ENCODE measurements at regions not wholly inside any gene's neighbourhood (a gene's known extent, or its start where the extent isn't known, plus 50 kb on each side); places are given as distances from the start of the nearest gene placed in this dataset.

DNA sequence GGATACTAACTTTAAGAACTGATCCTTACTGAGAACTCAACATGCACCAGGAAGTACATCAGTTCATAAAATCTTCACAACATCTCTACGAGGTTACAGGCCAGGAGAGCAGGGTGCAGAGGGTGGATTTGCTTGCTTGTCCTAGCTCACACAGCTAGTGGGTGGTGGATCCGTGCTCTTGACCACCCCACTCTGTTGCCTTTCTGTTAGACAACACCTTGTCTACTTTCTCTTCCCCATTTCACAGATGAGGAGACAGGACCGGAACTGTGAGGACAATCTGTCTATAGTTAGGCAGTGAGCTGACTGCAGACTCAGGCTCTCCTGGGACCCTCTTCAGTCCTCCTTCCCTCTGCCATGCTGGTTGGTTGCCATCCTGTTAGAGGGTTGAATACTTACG lies 221.7 kb upstream of the TLE3 start:
- DNase-seq: no peak

DNA sequence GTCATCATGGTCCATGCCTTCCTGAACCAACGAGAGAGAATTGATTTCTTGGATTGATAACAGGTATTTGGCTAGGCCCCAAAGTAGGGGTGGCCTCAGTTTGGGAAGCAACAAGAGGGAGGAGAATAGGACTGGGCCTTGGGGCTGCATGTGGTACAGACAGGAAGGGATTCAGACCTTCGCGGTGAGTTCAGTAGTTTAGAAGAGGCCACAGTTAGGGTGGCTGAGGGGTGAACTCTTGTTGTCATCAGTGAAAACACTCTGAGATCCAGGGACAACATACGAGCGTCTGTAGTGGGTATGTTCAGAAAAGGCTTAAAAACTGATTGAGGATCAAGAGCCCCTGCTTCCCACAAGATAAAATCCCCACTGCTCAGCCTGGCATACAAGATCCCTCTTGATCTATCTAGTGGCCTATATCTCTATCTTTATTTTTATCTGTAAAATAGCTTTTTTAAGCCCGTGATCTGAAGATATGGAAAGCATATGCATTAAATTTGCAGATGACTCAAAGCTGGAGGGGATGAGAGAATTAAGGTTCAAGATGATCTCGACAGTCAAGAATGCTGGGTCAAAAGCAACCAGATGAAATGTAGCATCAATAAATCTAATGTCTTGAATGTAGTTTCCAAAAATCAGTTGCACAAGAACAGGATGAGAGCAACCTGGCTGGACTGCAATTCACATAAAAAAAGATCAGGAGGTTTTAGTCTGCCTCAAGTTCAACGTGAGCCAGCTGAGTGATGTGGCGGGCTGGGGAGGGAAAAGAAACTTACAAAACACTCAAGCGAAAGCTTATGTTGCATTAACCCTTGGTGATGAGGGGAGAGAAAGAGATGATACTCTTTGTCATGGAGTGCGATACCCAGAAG lies 221.1 kb upstream of the TLE3 start:
- peak; percentile 84 for DNase-seq

DNA sequence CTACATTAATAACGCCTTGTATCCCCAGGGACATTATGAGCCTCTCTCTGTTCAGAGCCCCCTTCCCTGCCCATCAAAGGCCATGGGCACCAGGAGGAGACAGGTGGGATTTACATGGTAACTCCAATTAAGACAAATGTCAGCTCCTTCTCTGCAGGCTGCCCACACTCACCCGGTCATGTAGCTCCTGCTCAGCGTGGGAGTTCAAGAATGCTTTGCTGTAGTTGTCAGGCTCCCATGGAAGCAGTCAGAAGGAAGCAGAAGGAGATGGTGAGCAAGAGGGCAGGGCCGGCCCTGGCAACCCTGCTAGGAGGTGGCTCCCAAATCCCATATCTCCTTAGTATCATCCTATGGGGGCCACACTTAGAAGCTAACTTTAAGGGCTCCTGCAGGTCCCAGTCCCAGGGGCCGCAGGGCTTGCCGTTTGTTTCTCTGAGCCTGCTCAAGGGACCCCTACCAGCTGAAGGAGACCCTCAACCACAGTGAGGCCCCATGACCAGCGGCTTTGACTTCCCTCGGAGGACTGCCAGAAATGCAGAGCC lies 218.4 kb upstream of the TLE3 start:
- no peak for DNase-seq

DNA sequence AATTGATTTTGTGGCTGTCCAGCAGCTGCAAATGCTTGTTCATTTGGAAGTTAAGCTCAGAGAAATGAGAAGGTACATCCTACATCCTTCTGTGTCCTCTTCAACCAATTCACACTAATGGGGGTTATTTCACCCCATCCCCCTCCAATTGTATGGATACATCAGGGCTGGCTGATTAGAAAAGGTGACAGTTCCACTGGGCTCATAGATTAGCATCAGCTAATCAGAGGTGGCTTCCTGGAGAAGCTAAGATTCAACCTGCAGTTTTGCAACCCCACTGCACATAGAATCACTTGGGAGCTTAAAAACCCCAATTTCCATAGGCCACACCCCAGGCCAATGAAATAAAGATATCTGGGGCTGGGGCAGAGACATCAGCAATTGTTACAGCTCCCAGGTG lies 217.7 kb upstream of the TLE3 start:
- DNase-seq: no peak

DNA sequence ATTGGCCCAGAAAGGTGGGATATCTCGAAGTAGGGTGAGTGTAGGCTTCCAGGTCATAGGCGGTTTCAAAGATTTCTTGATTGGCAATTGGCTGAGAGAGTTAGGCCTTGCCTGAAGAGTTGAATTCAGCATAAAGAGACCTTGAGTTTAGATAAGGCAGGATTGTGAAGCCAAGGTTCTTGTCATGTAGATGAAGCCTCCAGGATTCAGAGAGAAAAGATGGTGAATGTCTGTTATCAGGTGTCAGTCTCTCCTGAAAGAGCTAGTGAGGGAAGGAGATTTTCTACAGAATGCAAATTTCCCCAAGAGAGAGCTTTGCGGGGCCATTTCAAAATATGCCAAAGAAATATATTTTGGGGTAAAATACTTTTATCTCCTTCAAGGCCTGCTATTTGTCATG lies 217.0 kb upstream of the TLE3 start:
- no peak for DNase-seq

DNA sequence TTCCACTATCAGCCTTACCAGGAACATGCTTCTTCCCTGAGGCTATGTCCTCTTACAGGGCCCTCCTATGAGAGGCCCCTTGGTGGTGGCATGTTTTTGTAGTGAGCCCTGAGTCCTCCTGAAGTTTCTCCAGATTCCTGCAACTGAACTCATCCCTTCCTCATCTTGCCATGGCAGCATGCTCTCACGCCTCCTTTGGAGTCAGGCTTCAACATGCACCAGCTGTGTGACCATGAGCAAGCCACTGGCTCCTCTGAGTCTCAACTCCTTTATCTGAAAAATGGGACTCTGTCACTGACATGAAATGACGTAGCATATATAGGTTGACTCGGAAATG lies 216.3 kb upstream of the TLE3 start:
- DNase-seq: no peak

DNA sequence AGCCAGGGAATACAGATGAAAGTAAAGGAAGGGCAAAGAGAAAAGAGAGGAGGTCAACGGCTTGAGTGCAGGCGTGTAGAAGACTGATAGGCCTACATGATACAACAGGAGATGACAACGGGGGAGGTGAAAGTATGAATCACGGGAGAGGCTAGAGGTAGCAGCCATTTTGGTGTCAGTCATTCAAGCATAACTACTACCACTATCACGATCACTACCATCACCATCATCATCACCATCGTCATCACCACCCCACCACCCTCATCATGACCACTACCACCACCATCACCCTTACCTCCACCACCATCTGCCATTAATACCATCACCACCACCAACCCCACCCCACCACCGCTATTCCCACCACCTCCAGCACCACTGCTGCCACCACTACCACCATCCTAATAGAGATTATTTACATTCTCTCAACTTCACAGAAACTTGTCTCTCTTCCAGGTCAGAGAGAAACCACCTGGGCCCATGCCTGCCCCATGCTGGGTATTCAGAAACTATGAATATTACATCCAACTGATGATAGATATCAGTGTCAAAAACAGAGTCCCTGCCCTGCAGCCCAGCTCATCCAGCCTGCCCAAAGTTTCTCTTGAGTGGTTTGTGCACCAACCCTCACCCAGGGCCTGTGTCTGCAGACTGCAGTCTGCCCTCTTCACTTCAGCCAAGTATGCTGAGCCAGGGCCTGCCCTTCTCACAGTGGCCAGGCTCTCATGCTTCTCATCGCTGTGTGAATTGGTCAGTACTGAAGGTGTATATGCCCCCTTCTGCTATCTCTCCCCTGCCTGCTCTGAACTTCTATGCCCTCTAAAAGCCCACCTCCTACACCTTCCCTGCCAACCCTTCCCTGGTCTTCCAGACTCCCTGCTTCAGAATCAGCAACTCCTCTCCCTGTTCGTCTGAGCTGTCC lies 215.6 kb upstream of the TLE3 start:
- no peak for DNase-seq

DNA sequence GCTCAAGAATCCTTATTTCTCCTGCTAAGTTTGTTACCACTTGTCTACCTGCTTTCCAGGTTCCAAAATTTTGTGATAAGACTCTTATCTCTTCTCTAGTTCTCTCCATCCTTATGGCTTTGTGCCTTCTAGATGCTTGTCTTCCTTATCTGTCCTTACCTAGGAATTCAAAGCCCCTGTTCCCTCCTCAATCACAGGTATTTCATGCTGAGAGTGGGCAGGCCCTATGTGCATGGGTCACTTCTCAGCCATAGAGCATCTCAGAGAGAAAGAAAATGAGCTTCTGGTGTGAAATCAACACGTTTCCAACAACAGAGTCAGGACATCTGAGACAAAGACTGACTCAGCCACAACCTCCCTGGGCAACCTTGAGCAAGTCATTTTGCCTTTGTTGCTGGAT lies 214.1 kb upstream of the TLE3 start:
- no peak for DNase-seq

DNA sequence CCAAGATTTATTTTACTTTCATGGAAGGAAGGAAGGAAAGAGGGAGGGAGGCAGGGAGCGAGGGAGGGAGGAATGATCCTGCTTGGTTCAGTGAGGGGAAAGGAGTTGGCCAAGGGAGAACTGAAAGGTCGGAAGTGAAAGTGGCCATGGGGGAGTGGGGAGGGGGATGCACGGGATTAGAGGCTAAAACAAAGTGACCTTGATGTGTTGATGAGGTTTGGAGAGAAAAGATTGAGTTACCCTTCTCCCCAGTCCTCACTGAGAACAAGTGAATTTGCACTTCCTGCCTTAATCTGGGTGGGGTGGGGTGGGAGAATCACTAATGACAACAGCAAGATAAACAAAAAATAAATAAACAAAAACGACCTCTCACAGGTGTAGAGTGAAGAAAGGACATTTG lies 212.0 kb upstream of the TLE3 start:
- no peak for DNase-seq

DNA sequence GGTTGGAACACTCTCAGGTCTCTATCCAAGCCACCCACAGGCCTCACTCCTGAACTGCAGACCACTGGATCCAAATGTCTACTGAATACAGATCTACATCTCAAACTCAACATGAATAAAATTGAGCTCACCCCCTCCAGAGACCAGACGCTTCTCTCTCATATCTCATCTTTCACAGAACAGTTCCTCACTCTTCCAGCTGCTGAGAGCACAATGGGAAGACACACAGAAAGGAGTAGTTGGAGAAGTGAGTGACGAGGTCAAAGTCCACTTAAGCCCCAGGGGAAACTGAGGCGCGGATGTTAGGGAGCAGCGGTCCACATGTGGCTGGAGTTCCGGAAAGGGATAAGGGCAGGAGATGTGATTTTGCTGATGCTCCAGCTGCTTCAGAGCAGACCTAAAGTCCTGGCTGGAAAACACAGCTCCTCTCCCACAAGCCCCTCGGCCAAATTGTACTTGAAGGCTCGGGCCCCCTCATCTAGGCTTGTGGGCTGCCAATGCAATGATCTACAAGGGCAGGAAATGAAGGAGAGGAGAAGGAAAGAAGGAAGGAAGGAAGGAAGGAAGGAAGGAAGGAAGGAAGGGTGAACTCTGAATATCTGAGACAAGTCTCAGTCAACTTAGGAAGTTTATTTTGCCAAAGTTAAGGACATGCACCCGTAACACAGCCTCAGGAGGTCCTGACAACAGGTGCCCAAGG lies 211.2 kb upstream of the TLE3 start:
- no peak for DNase-seq

DNA sequence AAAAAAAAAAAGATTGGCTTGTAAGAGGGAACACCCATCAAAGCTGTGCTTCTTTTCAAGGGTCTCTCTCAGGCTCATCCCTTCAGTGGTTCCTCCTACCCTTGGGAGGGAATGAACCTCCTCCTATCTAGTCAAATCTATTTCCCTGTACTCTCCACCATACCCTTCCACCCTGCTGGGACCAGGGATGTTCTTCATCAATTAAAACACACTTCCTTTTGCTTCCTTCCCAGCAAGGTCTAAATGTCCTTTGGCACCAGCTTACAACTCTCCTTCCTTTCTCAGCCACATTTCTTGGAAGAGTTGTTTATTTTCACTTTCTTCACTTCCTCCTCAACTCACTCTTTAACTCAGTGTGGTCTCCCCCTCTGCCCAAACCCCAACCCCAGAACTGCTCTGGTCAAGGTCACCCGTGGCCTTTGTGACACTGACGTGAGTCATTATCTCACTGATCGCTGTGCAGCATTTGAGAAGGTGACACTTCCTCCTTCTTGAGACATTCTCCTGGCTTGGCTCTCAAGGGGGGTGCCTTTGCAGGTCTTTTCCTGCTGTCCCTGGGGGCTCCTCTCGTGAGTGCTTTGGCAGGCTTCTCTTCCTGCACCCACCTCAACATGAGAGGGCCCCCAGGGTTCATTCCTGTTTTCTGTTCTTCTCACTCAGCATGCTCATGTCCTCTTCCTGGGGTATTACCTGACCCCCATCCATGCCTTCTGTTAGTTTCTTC lies 210.5 kb upstream of the TLE3 start:
- DNase-seq: no peak

DNA sequence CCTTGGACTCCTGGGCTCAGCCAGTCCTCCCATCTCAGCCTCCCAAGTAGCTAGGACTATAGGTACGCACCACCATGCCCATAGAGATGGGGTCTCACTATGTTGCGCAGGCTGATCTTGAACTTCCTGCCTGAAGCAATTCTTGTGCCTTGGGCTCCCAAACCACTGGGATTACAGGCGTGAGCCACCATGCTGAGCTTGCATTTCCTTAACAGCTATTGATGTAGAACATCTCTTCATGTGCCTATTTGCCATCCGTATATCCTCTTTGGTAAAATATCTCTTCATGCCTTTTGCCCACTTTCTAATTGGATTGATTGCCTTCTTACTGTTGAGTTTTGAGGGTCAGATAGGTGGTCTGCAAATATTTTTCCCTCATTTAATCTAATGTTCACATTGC lies 208.9 kb upstream of the TLE3 start:
- no peak for DNase-seq

DNA sequence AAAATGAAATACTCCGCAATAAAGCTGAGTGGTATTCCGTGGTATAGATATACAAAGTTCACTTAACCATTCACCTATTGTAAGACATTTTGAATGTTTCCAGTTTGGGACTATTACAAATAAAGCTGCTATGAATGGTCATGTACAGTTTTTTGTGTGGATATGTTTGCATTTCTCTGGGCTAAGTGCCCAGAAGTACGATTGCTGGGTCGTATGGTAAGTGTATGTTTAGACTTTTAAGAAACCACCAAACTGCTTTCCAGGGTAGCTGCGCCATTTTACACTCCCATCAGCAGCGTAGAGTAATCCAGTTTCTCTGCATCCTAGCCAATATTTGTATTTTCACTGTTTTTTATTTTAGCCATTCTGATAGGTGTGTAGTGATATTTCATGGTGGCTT lies 208.4 kb upstream of the TLE3 start:
- no peak for DNase-seq

DNA sequence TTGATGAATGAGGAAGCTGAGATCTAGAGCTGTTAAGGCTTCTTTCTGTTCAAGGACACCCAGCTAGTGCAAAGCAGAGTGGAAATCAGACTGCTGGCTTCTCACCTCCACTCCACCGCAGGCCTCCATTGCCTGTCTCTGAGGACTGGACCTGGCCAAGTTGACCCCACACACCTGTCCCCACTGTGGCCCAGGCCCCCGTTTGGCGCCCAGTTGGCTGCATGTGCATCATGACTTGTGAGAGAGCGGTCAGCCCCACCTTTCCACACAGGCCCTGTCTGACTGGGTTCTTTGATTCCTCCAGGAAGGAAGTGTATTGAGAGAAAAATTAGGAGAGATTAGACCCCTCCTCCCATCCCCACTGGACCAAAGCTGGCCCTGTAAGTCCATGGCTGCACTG lies 206.3 kb upstream of the TLE3 start:
- no peak for DNase-seq

DNA sequence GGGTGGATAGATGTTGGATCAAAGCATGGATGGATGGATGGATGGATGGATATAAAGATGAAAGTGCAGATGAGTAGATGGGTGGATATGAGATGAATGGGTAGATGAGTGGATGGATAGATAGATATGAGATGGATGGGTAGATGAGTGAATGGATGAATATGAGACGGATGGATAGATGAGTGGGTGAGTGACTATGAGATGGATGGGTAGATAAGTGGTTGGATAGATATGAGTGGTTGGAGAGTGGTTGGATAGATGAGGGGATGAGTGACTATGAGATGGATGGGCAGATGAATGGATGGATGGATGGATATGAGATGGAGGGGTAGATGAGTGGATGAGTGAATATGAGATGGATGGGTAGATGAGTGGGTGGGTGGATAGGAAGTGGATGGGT lies 204.6 kb upstream of the TLE3 start:
- DNase-seq: no peak

DNA sequence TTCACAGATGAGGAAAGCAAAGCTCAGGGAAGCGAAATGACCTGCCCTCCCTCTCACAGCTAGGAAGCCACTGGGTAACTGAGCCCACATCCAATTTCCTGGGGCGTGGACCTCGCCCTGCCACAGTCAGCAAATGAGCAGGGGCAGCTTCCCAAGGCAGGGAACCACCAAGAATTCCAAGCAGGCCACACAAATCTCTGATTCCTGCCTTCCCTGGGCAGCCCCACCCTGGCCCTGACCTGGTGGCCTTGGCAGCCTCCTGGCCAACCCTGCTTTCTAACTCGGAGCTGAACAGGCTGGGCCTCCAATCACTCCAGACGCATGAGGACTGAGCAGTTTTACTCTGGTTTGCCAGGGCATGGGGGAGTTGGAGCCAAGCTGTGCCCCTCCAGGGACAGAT lies 203.7 kb upstream of the TLE3 start:
- DNase-seq: peak; percentile 60

DNA sequence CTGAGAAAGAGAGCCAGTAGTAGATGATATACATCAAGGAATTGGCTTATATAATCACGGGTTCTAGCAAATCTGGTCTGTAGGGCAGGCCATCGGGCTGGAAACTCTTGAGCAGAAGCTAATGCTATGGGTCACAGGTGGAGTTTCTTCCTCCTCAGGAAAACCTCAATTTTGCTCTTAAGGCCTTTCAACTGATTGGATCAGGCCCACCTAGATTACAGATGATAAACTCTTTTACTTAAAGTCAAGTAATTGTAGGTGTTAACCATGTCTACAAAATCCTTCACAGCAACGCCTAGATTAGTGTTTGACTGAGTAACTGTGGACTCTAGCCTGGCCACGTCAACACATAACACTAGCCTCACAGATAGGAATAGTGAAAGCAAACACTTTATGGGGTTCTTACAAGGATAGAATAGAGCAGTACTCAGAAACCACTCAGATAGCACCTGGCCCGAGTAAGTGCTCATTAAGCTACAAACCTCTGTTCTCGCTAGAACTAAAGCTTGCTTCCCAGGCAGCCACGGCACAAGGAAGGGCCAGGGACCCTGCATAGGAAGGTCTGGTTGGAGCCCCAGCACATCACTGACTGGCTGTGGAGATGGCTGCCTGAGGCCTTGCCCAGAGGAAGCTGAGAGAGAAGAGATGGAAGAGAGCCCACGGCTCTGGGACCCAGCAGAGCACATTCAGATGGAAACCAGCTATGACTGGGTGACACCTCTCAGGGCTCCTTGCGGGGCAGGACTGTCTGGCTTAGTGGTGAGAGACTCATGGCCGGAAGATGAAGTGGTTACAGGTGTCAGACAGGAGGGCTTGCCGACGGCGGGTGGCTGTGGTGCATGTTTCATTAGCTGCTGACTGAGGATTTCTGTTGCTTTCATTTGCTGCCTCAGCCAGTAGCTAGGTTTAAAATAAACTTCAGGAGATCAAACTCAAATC lies 202.5 kb upstream of the TLE3 start:
- DNase-seq: no peak

DNA sequence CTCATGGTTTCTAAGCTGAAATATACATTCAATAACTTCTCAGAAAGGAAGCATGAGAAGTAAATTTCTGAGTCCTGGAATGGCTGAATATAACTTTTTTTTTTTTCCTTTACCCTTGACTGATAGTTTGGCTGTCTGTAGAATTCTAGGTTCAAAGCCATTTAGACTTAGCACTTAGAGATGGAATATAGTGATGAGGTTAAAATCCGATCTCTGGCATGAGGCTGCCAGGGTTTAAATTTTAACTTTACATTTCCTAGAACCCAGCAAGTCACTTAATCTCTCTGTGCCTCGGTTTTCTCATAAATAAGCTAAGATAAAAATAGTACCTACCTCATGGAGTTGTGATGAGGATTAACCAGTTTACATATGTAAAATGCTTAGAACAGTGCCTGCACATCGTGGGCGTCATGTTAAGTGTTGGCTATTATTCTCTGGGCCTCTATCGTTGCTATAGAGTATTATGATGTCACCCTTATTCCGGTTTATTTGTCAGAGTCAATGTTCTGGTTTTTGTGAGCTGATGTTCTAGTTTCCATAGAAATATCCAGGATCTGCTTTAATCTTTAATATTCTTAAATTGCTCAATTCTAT lies 199.8 kb upstream of the TLE3 start:
- no peak for DNase-seq

DNA sequence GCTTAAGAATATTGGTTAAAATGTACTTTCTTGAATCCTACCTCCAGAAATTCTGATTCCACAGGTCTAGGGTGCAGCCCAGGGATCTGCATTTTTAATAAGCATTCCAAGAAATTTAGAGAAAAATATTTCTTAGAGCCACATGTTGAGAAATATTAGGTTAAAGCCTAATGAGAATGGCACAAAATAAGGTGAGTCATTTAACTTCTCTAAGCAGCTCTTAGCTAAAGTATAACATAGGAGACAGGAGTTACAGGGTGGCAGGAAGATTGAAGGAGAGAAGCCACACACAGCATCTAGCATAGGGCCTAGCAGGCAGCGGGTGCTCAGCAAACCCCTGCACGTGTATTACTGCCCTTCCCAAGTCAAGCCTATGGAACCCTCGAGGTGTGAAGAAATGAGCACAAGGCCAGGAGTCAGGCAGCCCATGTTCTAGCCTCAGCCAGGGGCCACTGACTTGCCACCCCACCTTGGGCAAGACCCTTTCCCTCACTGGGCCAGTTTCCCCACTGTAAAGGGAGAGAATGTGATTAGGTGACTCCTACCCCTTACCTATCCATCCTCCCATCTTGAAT lies 197.1 kb upstream of the TLE3 start:
- no peak for DNase-seq

DNA sequence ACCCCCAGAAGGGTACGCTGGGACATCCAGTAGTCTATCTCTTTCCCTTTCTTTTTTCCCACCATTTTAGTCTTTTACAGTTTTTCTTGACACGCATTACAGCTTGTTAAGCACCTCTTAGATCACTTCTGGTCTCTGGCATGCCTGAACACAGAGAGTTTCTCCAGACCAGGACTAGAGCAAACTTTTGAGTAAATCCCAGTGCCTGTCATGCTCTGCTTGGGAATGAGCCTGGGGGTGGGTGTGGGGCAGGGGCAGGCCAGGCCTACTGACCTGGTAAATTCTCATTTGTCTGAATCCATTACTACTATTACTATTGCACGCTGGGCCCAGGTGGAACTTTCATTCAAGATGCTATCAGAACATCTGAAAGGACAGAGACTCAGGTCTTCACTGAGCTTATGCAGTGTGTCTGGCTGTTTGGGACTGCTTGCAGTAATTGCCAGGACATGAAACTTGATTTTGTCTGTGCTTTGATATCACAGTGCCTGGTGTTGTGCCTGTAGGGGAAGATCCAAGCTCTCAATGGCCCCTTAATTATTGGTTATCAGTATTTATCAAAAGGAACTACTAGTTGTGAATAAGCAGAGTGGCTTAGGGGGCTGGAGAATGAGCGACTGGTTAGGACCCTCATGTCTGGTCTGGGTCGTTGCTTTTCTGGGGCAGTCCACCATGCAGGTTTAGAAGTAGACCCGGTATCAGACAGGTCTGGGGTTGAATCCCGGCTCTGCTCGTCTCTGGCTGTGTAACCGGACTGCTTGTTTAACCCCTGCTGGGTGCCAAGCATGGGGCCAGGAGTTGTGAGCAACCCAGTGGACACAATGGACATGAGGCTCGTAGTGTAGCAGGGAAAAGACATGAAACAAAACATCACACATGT lies 196.1 kb upstream of the TLE3 start:
- no peak for DNase-seq

All from femur (tissue), 1 donor.